Endothelial cell of hepatic sinusoid (primary cell): ENCODE measurements at regions not wholly inside any gene's neighbourhood (a gene's known extent, or its start where the extent isn't known, plus 50 kb on each side); places are given as distances from the start of the nearest gene placed in this dataset.
"Not testable (repeated sequence)": the region's sequence is repeated elsewhere in the genome, so short reads cannot be mapped to it uniquely, and the experiment has no call there.

Experiments used
- in situ Hi-C: cut with HindIII; loops from 2 replicates; pipeline ENCODE4 v1.10.0; 2017; ENCODE audit warnings: low sequenced_read_pairs

DNA sequence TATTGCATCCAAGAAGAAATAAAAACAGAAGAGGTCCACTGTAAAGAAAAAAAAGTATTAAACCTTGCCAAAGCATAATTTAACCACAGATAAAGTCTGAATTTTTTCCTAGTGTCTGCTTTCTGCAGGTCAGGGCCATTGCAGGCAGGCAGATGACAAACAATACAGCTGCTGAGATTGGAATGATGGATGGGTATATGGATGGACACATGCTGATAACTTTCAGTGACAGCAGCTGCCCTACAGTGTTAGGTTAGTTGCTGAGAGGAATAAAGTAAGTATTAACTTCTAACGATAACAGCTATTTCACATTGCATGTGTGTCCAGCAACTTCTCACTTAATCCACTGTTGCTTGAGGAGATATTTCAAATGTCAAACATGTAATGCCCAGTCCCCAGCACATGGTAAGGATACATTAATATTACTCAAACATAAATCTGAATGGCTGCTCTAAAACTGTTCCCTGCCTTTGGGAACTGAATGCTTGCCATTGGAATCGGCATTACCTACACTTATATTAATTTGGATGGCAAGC lies 515.3 kb downstream of the RMST start:
- in situ Hi-C loops: no loop called here

DNA sequence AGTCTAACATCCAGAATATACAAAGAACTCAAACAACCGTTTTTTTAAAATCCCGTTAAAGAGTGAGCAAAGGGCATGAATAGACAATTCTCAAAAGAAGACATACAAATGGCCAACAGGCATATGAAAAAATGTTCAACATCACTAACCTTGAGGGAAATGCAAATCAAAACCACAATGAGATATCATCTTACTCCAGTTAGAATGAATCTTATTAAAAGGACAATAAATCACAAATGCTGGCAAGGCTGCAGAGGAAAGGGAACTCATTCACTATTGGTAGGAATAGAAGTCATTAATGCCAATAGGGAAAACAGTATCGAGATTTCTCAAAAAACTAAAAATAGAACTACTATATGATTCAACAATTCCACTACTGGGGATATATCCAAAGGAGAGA lies 520.1 kb downstream of the RMST start:
- in situ Hi-C loops: no loop called here

DNA sequence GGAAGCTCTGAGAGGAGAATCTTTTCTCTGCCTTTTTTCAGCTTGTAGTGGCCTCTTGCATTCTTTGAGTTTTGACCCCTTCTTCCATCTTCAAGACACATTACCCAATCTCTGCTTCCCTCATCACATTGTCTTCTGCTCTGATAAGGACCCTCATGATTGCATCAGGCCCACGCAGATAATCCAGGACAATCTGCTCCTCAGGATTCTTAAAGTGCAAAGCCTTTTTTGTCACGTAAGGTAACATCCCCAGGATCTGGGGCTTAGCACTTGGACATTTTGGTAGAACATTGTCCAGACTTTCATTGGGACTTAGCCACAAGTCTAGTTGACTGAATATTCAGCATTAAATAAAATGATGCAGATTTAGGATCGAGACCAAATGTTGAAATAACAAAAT lies 521.2 kb downstream of the RMST start:
- in situ Hi-C loops: no loop called here

DNA sequence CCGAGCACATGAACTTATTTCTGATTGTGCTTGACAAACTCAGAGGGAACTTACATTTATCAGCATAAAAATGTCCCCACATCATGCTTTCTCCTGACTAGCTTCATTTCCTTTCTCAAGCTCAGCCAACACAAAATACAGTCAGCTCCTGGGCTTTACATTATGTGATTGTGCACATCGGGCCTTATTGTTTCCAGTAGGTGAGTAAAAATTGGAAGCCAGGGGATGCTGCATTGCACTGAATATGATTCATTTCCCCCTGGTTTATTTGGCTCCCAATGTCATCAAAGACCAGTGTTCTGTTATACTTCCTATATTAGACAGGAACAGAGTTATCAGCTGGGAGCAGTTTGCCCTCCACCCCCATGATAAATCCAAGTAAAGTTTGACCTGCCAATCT lies 521.8 kb downstream of the RMST start:
- in situ Hi-C loops: no loop called here

DNA sequence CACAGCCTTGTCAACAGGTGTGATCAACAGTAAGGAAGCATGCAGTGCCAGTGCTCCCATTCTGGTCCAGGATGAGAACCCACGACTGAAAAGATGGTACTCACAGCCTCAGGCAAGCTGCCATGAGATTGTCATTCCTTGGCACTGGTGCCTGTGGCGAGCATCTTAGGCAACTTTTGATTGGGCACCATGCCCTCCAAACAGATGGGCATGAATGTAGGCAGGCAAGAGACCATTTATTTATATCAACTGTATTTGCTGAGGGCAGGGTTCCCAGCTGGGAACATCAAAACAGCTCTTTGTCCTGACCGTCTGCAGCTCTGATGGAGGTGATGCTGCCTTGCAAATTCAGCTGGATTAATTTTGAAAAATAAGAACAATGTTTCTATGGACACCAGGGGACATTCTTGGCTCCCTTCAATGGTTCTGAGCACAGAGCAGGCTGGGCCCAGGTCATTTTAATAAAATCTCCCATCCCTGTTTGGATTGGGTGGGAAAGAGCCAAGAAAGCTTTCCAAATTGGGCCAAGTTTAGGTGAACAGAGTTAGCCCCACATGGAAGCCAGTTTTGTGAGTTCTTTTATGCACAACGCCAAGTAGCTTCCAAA lies 522.5 kb downstream of the RMST start:
- in situ Hi-C loops: no loop called here

DNA sequence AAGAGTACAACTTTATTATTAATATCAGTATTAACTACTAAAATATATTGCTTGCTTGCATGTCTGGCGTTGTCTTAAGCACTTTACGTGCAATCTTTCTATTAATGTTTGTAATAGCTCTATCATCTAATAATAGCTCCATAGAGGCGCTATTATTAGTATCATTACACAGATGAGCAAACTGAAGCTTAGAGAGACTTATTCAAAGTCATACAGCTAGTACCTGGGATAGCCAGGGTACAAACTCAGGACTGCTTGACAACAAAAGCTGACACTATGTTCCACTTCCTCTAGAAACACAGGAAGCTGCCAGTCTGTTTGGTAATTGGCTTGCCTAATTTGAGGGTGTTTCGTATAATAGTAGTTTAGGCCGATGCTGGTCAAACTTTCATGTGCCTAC lies 523.2 kb downstream of the RMST start:
- in situ Hi-C loops: no loop called here

DNA sequence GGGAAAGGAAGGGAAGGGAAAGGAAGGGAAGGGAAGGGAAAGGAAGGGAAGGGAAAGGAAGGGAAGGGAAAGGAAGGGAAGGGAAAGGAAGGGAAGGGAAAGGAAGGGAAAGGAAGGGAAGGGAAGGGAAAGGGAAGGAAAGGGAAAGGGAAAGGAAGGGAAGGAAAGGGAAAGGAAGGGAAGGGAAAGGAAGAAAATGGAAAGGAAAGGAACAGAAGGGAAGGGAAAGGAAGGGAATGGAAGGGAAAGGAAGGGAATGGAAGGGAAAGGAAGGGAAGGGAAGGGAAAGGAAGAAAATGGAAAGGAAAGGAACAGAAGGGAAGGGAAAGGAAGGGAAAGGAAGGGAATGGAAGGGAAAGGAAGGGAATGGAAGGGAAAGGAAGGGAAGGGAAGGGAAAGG lies 526.0 kb downstream of the RMST start:
- in situ Hi-C loops: not testable (repeated sequence)

DNA sequence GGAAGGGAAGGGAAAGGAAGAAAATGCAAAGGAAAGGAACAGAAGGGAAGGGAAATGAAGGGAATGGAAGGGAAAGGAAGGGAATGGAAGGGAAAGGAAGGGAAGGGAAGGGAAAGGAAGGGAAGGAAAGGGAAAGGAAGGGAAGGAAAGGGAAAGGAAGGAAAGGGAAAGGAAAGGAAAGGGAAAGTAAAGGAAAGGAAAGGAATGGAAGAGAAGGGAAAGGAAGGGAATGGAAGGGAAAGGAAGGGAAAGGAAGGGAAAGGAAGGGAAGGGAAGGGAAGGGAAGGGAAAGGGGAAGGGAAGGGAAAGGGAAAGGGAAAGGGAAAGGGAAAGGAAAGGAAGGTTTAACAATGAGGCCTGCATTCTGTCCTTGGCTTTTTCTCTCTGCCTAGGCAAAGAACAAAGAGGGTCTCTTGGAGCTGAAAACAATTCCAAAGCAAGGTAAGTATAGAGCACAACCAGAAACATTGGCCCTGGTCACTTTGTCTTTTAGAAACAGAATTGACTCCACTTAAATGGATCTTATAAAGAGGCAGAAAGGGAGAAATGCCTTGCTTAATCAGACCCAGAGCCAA lies 525.9 kb upstream of the TMPO start:
- in situ Hi-C loops: no loop called here

DNA sequence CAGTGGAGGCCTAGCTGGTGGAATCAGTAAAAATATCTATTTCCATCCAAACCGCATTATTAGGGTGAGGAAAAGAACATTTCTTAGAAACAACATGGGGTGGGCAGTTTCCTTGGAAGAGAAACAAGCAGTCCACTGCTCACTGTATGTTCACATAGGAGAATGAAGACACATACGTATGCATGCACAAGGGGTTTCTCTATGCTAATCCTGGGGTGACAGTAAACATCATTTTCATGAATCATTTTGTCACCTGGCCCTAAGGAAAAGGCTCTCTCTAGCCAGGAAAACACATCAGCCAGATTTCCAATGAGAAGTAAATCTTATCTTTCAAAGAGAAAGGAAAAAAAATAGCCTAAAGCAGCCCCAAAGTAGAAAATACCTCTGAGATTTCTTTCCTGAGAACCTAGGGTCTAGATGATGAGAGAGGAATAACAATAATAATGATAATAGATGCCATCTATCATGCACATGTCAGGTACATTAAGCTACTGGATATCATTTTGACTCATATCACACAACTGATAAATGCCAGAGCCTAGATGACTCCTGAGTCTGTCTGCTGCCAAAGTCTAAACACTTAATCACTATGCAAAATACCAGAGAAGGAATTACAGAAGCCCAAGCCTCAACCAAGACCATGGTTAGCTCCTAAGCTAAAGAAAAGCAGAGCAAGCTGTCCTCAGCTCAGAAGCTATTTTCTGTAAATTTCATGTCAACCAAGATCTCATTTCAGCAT lies 520.5 kb upstream of the TMPO start:
- in situ Hi-C loops: no loop called here

DNA sequence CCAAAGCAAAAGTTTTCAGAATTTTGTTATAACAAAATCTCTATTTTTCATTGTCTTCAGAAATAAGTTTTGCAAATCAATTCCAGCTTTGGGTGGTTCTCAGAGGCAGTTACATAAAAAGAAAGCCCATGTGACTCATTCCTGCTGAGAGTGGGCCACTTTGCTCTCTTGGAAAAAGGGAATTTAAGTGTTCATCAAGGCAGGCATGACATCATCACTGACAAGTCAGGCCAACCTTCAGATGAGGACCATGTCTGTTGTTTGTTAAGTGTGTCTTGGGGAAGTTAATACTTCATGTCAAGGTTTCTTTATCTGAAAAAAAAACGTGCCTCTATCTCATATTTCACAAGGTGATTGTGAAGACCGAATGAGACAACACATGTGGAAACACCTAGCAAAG lies 519.8 kb upstream of the TMPO start:
- in situ Hi-C loops: no loop called here

DNA sequence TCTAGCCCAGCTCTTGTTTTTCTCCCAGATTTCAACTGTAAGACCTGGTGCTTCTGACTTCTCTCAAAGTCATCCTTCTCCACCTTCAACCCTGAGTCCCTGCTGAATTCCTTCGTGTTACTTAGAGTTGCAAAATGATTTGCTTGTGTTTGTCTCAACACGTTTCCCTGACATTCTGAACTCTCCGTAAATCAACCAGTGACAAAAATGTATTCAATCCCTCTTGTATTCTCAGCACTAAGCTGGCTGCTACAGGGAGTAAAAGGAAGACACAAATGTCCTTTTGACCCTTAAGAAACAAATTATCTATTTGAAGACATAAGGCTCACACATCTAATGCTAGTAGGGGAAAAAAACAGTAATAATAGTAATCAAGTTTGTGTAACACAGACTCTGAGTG lies 514.0 kb upstream of the TMPO start:
- in situ Hi-C loops: no loop called here

DNA sequence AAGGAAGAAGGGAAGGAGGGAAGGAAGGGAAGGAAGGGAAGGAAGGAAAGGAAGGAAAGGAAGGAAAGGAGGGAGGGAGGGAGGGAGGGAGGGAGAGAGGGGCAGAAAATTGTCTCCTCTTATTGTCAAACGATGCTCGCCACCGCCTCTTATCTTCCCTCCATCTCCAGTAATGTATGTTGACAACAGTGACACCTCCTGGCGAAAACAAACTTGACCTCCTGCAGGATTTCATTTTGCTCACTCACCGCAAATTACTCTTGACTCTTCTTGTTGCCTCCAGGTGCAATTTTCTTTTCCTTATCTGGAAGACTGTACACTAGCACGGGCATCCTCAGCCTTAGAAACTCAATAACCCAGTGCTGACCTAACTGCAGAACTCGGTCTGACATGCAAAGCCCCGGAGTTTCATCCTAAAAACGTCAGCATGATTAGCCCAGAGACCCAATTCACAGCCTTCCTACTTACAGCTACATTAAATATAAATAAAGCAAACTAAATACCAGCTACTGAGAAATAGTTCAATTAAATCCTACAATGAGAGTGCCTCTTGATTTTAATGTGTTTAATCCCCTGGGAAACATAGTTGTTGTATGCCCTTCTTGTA lies 512.4 kb upstream of the TMPO start:
- in situ Hi-C loops: no loop called here

DNA sequence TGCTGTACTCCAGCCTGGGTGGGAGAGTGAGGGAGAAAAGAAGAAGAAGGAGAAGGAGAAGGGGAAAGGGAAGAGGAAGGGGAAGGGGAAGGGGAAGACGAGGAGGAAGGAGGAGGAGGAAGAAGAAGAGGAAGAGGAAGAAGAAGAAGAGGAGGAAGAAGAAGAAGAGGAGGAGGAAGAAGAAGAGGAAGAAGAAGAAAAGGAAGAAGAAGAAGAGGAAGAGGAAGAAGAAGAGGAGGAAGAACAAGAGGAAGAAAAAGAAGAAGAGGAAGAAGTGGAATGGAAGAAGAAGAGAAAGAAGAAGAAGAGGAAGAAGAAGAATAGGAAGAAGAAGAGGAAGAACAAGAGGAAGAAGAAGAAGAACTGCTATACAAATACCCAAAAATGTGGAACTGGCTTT lies 507.4 kb upstream of the TMPO start:
- in situ Hi-C loops: no loop called here

DNA sequence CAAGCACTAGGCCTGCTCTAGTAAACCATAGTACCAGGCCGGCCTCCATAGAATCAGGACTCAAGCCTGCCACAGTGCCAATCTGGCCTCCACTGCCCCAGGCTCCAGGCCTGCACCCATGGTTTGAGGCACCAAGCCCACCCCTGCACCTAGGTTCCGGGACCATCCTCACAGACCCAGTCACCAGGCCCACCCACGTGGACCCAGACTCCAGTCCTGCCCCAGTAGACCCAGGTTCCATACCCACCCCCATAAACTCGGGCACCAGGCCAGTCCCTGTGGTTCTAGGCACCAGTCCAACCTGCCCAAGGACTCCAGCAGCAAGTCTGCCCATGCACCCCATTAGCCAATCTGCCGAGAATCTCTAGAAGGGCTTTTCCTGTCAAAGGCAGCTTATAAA lies 501.8 kb upstream of the TMPO start:
- in situ Hi-C loops: no loop called here

DNA sequence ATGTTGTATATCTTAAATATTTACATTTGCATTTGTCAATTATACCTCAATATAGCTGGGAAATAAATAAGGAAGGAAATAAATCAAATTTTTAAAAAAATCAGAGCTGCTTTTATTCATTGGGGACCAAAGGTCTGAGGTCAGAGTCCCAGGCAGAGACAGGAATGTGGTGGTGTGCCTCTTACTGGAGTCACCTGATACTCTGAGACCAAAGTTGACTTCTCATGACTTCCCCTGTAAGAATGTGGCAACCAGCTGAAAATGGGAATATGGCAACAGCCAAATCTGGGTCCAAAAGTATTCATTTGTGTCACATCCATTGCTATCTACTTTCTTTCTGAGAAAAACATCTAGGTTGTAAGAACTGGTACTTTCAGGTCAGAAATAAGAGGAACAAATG lies 496.6 kb upstream of the TMPO start:
- in situ Hi-C loops: no loop called here

DNA sequence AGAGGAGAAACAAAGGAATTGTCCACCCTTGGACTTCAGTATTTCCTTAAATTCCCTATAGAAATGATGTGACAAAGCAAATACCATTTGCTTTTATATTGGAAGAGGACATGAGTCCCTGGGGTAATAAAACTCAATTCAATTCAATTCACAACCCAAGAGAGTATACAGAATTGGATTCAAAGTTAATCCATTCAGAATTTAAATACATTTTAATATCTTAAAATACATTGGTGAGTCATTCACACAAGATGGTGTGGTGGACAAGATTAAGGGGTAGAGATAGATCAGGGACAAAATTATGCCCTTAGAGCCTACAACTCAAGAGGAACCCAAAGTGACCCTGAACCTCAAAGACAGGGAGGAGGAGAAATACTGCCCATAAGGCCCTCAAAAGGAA lies 495.0 kb upstream of the TMPO start:
- in situ Hi-C loops: no loop called here

DNA sequence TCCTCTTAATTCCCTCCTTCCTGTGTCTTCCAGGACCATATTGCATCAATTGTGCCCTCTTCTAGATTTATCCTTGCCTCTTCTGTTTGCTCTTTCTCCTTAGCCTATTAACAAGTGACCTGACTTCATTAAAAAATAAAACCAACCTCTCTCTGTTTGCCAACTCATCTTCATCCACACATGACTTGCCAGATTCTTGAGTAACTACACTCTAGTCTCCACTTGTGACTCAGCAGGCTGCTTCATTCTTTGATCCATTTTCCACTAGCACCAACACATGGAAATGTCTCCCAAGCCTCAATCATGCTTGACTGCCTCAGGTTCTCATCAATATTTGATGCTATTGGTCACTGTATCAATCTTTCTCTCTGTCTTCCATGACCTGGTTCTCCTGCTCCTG lies 492.4 kb upstream of the TMPO start:
- in situ Hi-C loops: no loop called here

DNA sequence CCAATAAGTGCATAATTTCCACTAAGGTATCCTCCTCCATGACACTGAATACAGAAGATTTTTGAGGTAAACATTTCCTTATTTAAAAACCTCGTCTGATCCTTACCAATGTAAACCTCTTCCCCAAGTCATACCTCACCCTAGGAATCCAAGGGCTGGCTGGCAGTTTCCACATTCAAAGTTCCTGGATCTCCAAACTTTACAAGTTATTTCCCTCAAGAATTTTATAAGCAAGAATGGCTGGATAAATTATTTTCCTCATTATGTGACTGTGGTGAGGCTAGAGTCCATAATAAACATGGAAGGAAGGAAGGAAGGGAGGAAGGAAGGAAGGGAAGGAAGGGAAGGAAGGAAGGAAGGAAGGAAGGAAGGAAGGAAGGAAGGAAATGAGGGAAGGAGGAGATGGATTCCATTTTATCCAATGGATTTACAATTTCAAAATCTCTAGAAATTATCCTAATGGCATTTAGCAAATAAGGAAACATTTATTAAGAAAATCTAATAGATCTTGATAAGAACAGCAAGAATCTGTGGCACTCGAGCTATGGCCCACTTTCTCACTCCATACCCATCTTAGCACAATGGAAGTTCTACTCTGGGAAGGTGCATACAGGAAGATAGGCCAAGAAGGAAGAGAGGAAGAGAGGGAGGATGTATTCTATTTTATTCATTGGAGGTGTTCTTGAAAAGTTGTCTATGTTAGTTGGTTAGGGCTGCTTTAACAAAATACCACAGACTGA lies 477.8 kb upstream of the TMPO start:
- in situ Hi-C loops: no loop called here

DNA sequence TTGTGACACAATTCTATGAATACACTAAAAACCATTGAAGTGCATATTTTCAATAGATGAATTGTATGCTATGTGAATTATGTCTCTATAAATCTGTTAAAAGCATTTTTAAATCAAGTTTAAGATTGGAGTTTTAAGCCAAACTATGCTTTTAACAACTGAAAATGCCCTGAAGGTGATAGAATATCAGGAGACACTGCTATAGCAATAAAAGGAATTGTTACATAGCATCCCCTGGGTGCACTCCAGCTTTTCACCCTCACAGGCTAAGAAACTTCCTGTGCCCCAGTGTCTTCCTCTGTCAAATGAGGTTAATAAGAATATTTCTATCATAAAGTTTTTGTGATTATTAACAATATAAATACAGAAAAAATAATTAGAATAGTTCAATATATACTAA lies 472.7 kb upstream of the TMPO start:
- in situ Hi-C loops: no loop called here

DNA sequence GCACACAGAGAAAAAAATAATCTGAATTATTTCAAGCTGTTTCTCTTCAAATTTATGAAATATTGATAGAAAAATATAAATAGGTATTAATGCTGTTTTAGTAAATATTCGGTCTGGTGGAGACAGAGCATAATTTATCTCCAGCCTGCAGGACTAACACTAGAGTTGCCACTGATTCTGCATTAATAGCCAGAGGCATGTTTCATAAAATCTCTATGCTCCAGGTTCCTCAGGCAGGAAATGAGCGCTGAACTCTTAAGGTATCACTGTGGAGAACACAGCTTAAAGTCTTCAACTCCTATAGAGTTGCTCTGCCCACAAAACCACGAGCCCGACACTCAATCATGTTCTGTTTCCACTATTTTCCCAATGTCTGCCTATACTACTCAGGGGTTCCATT lies 470.0 kb upstream of the TMPO start:
- in situ Hi-C loops: no loop called here

DNA sequence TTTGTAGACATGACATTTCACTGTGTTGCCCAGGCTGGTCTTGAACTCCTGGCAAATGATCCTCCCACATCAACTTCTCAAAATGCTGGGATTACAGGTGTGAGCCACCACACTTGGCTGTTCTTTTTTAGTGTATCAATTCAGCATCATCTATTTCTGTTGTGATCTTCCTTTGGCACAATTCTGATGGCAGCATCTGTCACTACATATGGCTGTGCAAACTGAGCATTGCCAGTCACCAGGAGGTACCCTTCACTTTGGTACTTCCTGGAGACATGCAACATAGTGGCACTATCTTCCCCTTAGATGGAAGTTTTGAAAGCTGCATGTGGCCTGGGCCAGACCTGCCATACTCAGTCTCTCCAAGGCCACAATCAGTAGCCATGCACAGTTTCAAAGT lies 467.1 kb upstream of the TMPO start:
- in situ Hi-C loops: no loop called here
